K562 (cell line): ENCODE measurements at regions not wholly inside any gene's neighbourhood (a gene's known extent, or its start where the extent isn't known, plus 50 kb on each side); places are given as distances from the start of the nearest gene placed in this dataset.

Experiments
- ATAC-seq: fragments of 200-7000 bp; cut with Tn5 transposase; 3 replicates; pipeline ENCODE4 v1.9.1; 2020; ENCODE audit warnings: moderate library complexity
- BruUV-seq: library from RNA; stranded (reverse); fragments of 400-500 nt; replicated peaks from 2 replicates; lab custom pipeline; 2021; lab: Mats Ljungman, UMichigan
- CTCF ChIA-PET: fragments of 300-600 bp; formaldehyde crosslinking; extraction: SDS; loops from one replicate; lab custom pipeline; 2021; ENCODE audit warnings: low intra/inter-chr PET ratio; lab: Yijun Ruan, JAX
- POLR2A ChIA-PET: fragments of 300-600, 350-650 bp; sonication (Branson Sonifier 250); formaldehyde crosslinking; extraction: SDS; loops from one replicate; lab custom pipeline; 2021; ENCODE audit warnings: antibody characterized with exemption, inconsistent platforms; lab: Yijun Ruan, JAX
- DNase-seq, 4 experiments: peaks; one replicate each; pipeline versions ENCODE4 v3.0.0 to v3.0.0-alpha.2; 2011 to 2018; ENCODE audit warnings: low spot score in 3 of 4, mixed read lengths in 3 of 4; ENCODE audit errors: extremely low read depth in 1 of 4
- FAIRE-seq: peaks from 2 replicates; lab custom pipeline; 2011; peaks lifted over from hg19 to GRCh38; lab: Jason Lieb, UNC
- H2AFZ ChIP-seq: 2 replicates; pipeline ENCODE4 v1.6.0; 2011; ENCODE audit warnings: low read depth, low read length, control low read depth, inconsistent platforms
- H3K27ac ChIP-seq: fragments of 200-600 bp; 3 replicates; pipeline ENCODE4 v1.8.0; 2011; ENCODE audit warnings: low read depth, mild to moderate bottlenecking, control low read depth, inconsistent platforms, low read length, moderate library complexity, mixed read lengths; ENCODE audit errors: extremely low read depth
- H3K27me3 ChIP-seq, 2 experiments: fragments of 300-600 bp in 1 of 2; 2 replicates in 1 of 2; 3 replicates in 1 of 2; pipeline versions ENCODE4 v1.6.0 to v1.8.0; 2011; ENCODE audit warnings: inconsistent platforms in 2 of 2, low read length in 2 of 2, mild to moderate bottlenecking in 1 of 2, mixed read lengths in 1 of 2, moderate library complexity in 1 of 2; ENCODE audit not compliant: control insufficient read depth in 2 of 2, insufficient read depth in 2 of 2
- H3K36me3 ChIP-seq: fragments of 300-600 bp; 3 replicates; pipeline ENCODE4 v1.8.0; 2011; ENCODE audit warnings: mild to moderate bottlenecking, low read length, inconsistent platforms; ENCODE audit not compliant: control insufficient read depth, insufficient read depth
- H3K4me1 ChIP-seq, 2 experiments: fragments of 200-600 bp in 1 of 2; replicated peaks in 1 of 2; 2 replicates in 1 of 2; 3 replicates in 1 of 2; pipeline versions ENCODE4 v1.5.1 to v1.8.0; 2011; ENCODE audit warnings: inconsistent platforms in 2 of 2, low read length in 2 of 2, mild to moderate bottlenecking in 1 of 2, mixed read lengths in 1 of 2, moderate library complexity in 1 of 2; ENCODE audit not compliant: control insufficient read depth in 2 of 2, insufficient read depth in 2 of 2
- H3K4me2 ChIP-seq: 2 replicates; pipeline ENCODE4 v1.6.1; 2011; ENCODE audit warnings: low read length, control low read depth, inconsistent platforms, mixed read lengths; ENCODE audit not compliant: insufficient read depth
- H3K4me3 ChIP-seq: fragments of 200-600 bp; sonication (generic), shearing (Covaris generic); 2 replicates; pipeline ENCODE4 v1.5.1; 2016; ENCODE audit warnings: control low read depth, inconsistent platforms
- H3K79me2 ChIP-seq: fragments of 200-600 bp; 3 replicates; pipeline ENCODE4 v1.8.0; 2011; ENCODE audit warnings: low read length, inconsistent platforms; ENCODE audit not compliant: control insufficient read depth, insufficient read depth
- H3K9ac ChIP-seq, 2 experiments: 2 replicates each; pipeline versions ENCODE4 v1.6.0 to v1.6.1; 2011; ENCODE audit warnings: low read depth in 2 of 2, low read length in 2 of 2, control low read depth in 1 of 2, inconsistent platforms in 1 of 2, mild to moderate bottlenecking in 1 of 2, mixed read lengths in 1 of 2; ENCODE audit not compliant: insufficient read depth in 1 of 2
- H3K9me1 ChIP-seq: one replicate; pipeline ENCODE4 v1.6.0; 2011; ENCODE audit warnings: inconsistent platforms, mild to moderate bottlenecking, low read length, moderate library complexity; ENCODE audit not compliant: control insufficient read depth, insufficient read depth
- H3K9me3 ChIP-seq: replicated peaks from 2 replicates; pipeline ENCODE4 v1.5.1; 2011; ENCODE audit warnings: low read depth, low read length, inconsistent platforms; ENCODE audit not compliant: control insufficient read depth, insufficient read depth
- H4K20me1 ChIP-seq: replicated peaks from 2 replicates; pipeline ENCODE4 v1.6.1; 2011; ENCODE audit warnings: low read length, inconsistent platforms, mixed read lengths; ENCODE audit not compliant: control insufficient read depth, insufficient read depth
- CAMTA2 ChIP-seq: fragments of 250-450 bp; sonication (Bioruptor Pico); conservative IDR thresholded peaks from 2 replicates; pipeline ENCODE4 v1.5.1; 2022
- CGGBP1 ChIP-seq: fragments of 250-450 bp; sonication (Bioruptor Pico); IDR thresholded peaks from 2 replicates; pipeline ENCODE4 v1.9.0; 2021; ENCODE audit warnings: mild to moderate bottlenecking
- CREM ChIP-seq: IDR thresholded peaks from 2 replicates; pipeline ENCODE4 v1.6.1; 2014; ENCODE audit warnings: antibody characterized with exemption, low read depth
- HINFP ChIP-seq: fragments of 450-650 bp; conservative IDR thresholded peaks from 2 replicates; pipeline ENCODE4 v1.6.1; 2016; ENCODE audit warnings: missing genetic modification characterization, low read depth, mild to moderate bottlenecking, control low read depth, missing compliant biosample characterization
- HNRNPLL ChIP-seq: fragments of 200-400 bp; formaldehyde crosslinking; IDR thresholded peaks from 2 replicates; pipeline ENCODE4 v1.6.1; 2017; ENCODE audit warnings: low read length, low read depth, mild to moderate bottlenecking; ENCODE audit not compliant: poor library complexity, severe bottlenecking
- HSF4 ChIP-seq: fragments of 250-450 bp; sonication (Bioruptor Pico); IDR thresholded peaks from 2 replicates; pipeline ENCODE4 v2.1.2; 2022; ENCODE audit warnings: mild to moderate bottlenecking, moderate library complexity, borderline replicate concordance
- NCOA4 ChIP-seq: fragments of 450-650 bp; IDR thresholded peaks from 2 replicates; pipeline ENCODE4 v1.6.1; 2018; ENCODE audit warnings: mild to moderate bottlenecking; ENCODE audit not compliant: partially characterized antibody
- SRF ChIP-seq, 2 experiments: fragments of 250-450, 450-650 bp in 1 of 2; sonication (Bioruptor Pico) in 1 of 2; sonication (generic) in 1 of 2; formaldehyde crosslinking; IDR thresholded peaks; 2 replicates each; pipeline versions ENCODE4 v1.5.0 to v1.5.1; 2020 to 2022; ENCODE audit warnings: mild to moderate bottlenecking in 1 of 2, missing genetic modification reagents in 1 of 2
- TOE1 ChIP-seq, 2 experiments: fragments of 450-650 bp in 1 of 2; sonication (generic) in 1 of 2; formaldehyde crosslinking in 1 of 2; IDR thresholded peaks; 2 replicates each; pipeline versions ENCODE4 v1.7.1 to v1.8.0; 2016 to 2022; ENCODE audit warnings: borderline replicate concordance in 2 of 2, mild to moderate bottlenecking in 2 of 2, antibody characterized with exemption in 1 of 2, inconsistent platforms in 1 of 2, low read depth in 1 of 2, missing genetic modification reagents in 1 of 2, moderate library complexity in 1 of 2
- WGBS: fragments of 100-300 bp; shearing (Covaris generic); methylation state at CpG from one replicate; pipeline ENCODE4 v1.1.6; 2016; ENCODE audit warnings: low coverage, mixed read lengths; ENCODE audit not compliant: insufficient coverage; ENCODE audit errors: missing lambda C conversion rate; 5-methylcytosine and 5-hydroxymethylcytosine counted together
- in situ Hi-C: fragments of 300-500 bp; cut with MboI; formaldehyde crosslinking; loops from 4 replicates; pipeline ENCODE4 v1.15.0; 2018; ENCODE audit warnings: inconsistent platforms, mixed read lengths
- intact Hi-C: fragments of 100-400 bp; cut with micrococcal nuclease; formaldehyde crosslinking; loops from 2 replicates; pipeline ENCODE4 v1.14.2; 2022

GRCh38 chr18:24695168-24695567 is 234.7 kb downstream of the HRH4 start:
- no TSS peak for BruUV-seq
- in situ Hi-C loops (no loop called here), intact Hi-C loops (no loop called here)
- no peak overlapping the region for H2AFZ ChIP-seq
- ChIA-PET CTCF (no interaction called here), POLR2A (no interaction called here)
- no peaks in the 10 kb centered on the region for H3K9me1 ChIP-seq
- H3K79me2 ChIP-seq, result no peaks in the 10 kb centered on the region
- no peak overlapping the region for H3K9ac ChIP-seq
- H3K9me3 ChIP-seq, result no peaks in the 10 kb centered on the region
- no peaks in the 10 kb centered on the region for H3K27me3 ChIP-seq
- no peaks in the 10 kb centered on the region for H4K20me1 ChIP-seq
- no peak overlapping the region for H3K4me3 ChIP-seq
- no peak overlapping the region for H3K4me2 ChIP-seq
- DNase-seq (no peak), ATAC-seq (no peak), FAIRE-seq (no peak)
- WGBS, result 1% methylated on average over 3 of the region's 3 CpGs
- H3K4me1 ChIP-seq, result no peaks in the 10 kb centered on the region
- no peak overlapping the region for H3K27ac ChIP-seq
- no peak for TF ChIP-seq NCOA4
- no peak for TF ChIP-seq CREM
- TF ChIP-seq HNRNPLL, result no peak
- TF ChIP-seq TOE1 (IDR thresholded peaks at IDR 0.05; ENCODE audit: borderline replicate concordance), result no peak
- no peak for TF ChIP-seq TOE1 (CRISPR knock-in tag; IDR thresholded peaks at IDR 0.05; ENCODE audit: borderline replicate concordance, low read depth)
- no peak for TF ChIP-seq SRF (CRISPR knock-in tag; IDR thresholded peaks at IDR 0.05)
- no peak for TF ChIP-seq HINFP
- TF ChIP-seq HSF4 (CRISPR knock-in tag), result no peak
- no peak for TF ChIP-seq CAMTA2 (CRISPR knock-in tag)
- no peak for TF ChIP-seq CGGBP1 (CRISPR knock-in tag)
- H3K36me3 ChIP-seq, result no peaks in the 10 kb centered on the region
